Suppressor macrophage (primary cell): ENCODE measurements at regions not wholly inside any gene's neighbourhood (a gene's known extent, or its start where the extent isn't known, plus 50 kb on each side); places are given as distances from the start of the nearest gene placed in this dataset.
"Not testable (repeated sequence)": the region's sequence is repeated elsewhere in the genome, so short reads cannot be mapped to it uniquely, and the experiment has no call there.

Source experiments
- DNase-seq, 4 experiments: peaks; one replicate each; pipeline ENCODE4 v3.0.0-alpha.2; 2020 to 2022

- DNase-seq, result no peak
Measured at GRCh38 chr3:26381411-26381810, 241.2 kb upstream of the LRRC3B start.

- DNase-seq, result no peak
Measured at GRCh38 chr3:26406636-26407035, 215.9 kb upstream of the LRRC3B start.

GRCh38 chr3:26418553-26418952, 204.0 kb upstream of the LRRC3B start:
- DNase-seq, result no peak

- no peak for DNase-seq
Measured at GRCh38 chr3:26422415-26422814, 200.2 kb upstream of the LRRC3B start.

- no peak for DNase-seq
Measured at GRCh38 chr3:26425076-26425475, 197.5 kb upstream of the LRRC3B start.

- DNase-seq, result no peak
Measured at GRCh38 chr3:26428992-26429391, 193.6 kb upstream of the LRRC3B start.

GRCh38 chr3:26437678-26438077, 184.9 kb upstream of the LRRC3B start:
- DNase-seq, result no peak

- no peak for DNase-seq
Measured at GRCh38 chr3:26438325-26438940, 184.1 kb upstream of the LRRC3B start.

- no peak for DNase-seq
Measured at GRCh38 chr3:26438981-26439884, 183.3 kb upstream of the LRRC3B start.

- no peak for DNase-seq
Measured at GRCh38 chr3:26449996-26450395, 172.6 kb upstream of the LRRC3B start.

GRCh38 chr3:26452363-26452762, 170.2 kb upstream of the LRRC3B start:
- no peak for DNase-seq

- no peak for DNase-seq
Measured at GRCh38 chr3:26460985-26461384, 161.6 kb upstream of the LRRC3B start.

- DNase-seq, result no peak
Measured at GRCh38 chr3:26472345-26472744, 150.2 kb upstream of the LRRC3B start.

GRCh38 chr3:26474706-26475105, 147.9 kb upstream of the LRRC3B start:
- no peak for DNase-seq

GRCh38 chr3:26480377-26480776, 142.2 kb upstream of the LRRC3B start:
- no peak for DNase-seq

GRCh38 chr3:26484140-26484539, 138.4 kb upstream of the LRRC3B start:
- DNase-seq, result no peak

GRCh38 chr3:26498271-26498670, 124.3 kb upstream of the LRRC3B start:
- no peak for DNase-seq

GRCh38 chr3:26505399-26505798, 117.2 kb upstream of the LRRC3B start:
- no peak for DNase-seq

- not testable (repeated sequence) for DNase-seq
Measured at GRCh38 chr3:26514445-26515029, 108.0 kb upstream of the LRRC3B start.

- DNase-seq, result no peak
Measured at GRCh38 chr3:26515351-26515750, 107.2 kb upstream of the LRRC3B start.

- DNase-seq, result no peak
Measured at GRCh38 chr3:26521261-26521660, 101.3 kb upstream of the LRRC3B start.

GRCh38 chr3:26522919-26523318, 99.7 kb upstream of the LRRC3B start:
- no peak for DNase-seq

- no peak for DNase-seq
Measured at GRCh38 chr3:26525013-26525412, 97.6 kb upstream of the LRRC3B start.

- DNase-seq, result no peak
Measured at GRCh38 chr3:26535151-26535550, 87.4 kb upstream of the LRRC3B start.
